WERI-Rb-1 (cell line): ENCODE measurements at regions not wholly inside any gene's neighbourhood (a gene's known extent, or its start where the extent isn't known, plus 50 kb on each side); places are given as distances from the start of the nearest gene placed in this dataset.
"Not testable (repeated sequence)": the region's sequence is repeated elsewhere in the genome, so short reads cannot be mapped to it uniquely, and the experiment has no call there.

Experiments
- DNase-seq: peaks from one replicate; pipeline ENCODE4 v3.0.0-alpha.2; 2020
- H3K27ac ChIP-seq: fragments of 250-450 bp; sonication (Bioruptor Pico); 2 replicates; pipeline ENCODE4 v1.5.1; 2020; ENCODE audit warnings: mild to moderate bottlenecking, moderate library complexity
- H3K27me3 ChIP-seq: fragments of 250-450 bp; sonication (Bioruptor Pico); 2 replicates; pipeline ENCODE4 v1.5.1; 2021; ENCODE audit warnings: mild to moderate bottlenecking, low read depth, moderate library complexity; ENCODE audit not compliant: insufficient read depth, severe bottlenecking
- H3K36me3 ChIP-seq: fragments of 250-450 bp; sonication (Bioruptor Pico); 2 replicates; pipeline ENCODE4 v1.5.1; 2020; ENCODE audit warnings: mild to moderate bottlenecking, moderate library complexity
- H3K4me3 ChIP-seq: 2 replicates; pipeline ENCODE4 v1.5.1; 2011; ENCODE audit warnings: low read depth, mild to moderate bottlenecking, control low read depth, low read length
- H3K9me3 ChIP-seq: fragments of 250-450 bp; sonication (Bioruptor Pico); 2 replicates; pipeline ENCODE4 v1.5.1; 2021; ENCODE audit warnings: mild to moderate bottlenecking, moderate library complexity; ENCODE audit not compliant: severe bottlenecking
- CTCF ChIP-seq: IDR thresholded peaks from 2 replicates; pipeline ENCODE4 v1.5.1; 2011; ENCODE audit warnings: low read depth, mild to moderate bottlenecking, control low read depth, inconsistent platforms, low read length

GRCh38 chr1:111063595-111063994 is 76.3 kb downstream of the DRAM2 start:
- H3K27me3 ChIP-seq = peaks cover 5% of the 10 kb centered on the region
- DNase-seq = no peak
- peaks cover 3% of the 10 kb centered on the region for H3K9me3 ChIP-seq
- no peak overlapping the region for H3K4me3 ChIP-seq
- TF ChIP-seq CTCF = no peak
- no peak overlapping the region for H3K27ac ChIP-seq
- H3K36me3 ChIP-seq = no peaks in the 10 kb centered on the region

GRCh38 chr1:111062624-111063023 is 77.3 kb downstream of the DRAM2 start:
- no peak overlapping the region for H3K27ac ChIP-seq
- DNase-seq = no peak
- H3K9me3 ChIP-seq = no peaks in the 10 kb centered on the region
- H3K36me3 ChIP-seq = no peaks in the 10 kb centered on the region
- TF ChIP-seq CTCF = no peak
- no peak overlapping the region for H3K4me3 ChIP-seq
- peaks cover 5% of the 10 kb centered on the region for H3K27me3 ChIP-seq

- no peak for TF ChIP-seq CTCF
- no peaks in the 10 kb centered on the region for H3K9me3 ChIP-seq
- peaks cover 6% of the 10 kb centered on the region for H3K27me3 ChIP-seq
- no peaks in the 10 kb centered on the region for H3K36me3 ChIP-seq
- no peak overlapping the region for H3K4me3 ChIP-seq
- H3K27ac ChIP-seq = no peak overlapping the region
- DNase-seq = no peak
These were observed 77.8 kb downstream of the DRAM2 start for GRCh38 chr1:111062081-111062480.

GRCh38 chr1:111054656-111055055 is 85.2 kb downstream of the DRAM2 start:
- H3K4me3 ChIP-seq = no peak overlapping the region
- no peak for TF ChIP-seq CTCF
- no peak for DNase-seq
- no peak overlapping the region for H3K27ac ChIP-seq
- no peaks in the 10 kb centered on the region for H3K36me3 ChIP-seq
- H3K27me3 ChIP-seq = peaks cover 3% of the 10 kb centered on the region
- no peaks in the 10 kb centered on the region for H3K9me3 ChIP-seq

GRCh38 chr1:111052246-111052645 is 87.6 kb downstream of the DRAM2 start:
- no peak for TF ChIP-seq CTCF
- H3K27ac ChIP-seq = no peak overlapping the region
- no peak overlapping the region for H3K4me3 ChIP-seq
- no peaks in the 10 kb centered on the region for H3K9me3 ChIP-seq
- DNase-seq = no peak
- peaks cover 3% of the 10 kb centered on the region for H3K27me3 ChIP-seq
- no peaks in the 10 kb centered on the region for H3K36me3 ChIP-seq

GRCh38 chr1:111048253-111048652 is 84.5 kb upstream of the LRIF1 start:
- not testable (repeated sequence) for H3K4me3 ChIP-seq, H3K9me3 ChIP-seq, DNase-seq, H3K36me3 ChIP-seq, H3K27ac ChIP-seq, H3K27me3 ChIP-seq
